HG03571 (cell line): ENCODE measurements at regions not wholly inside any gene's neighbourhood (a gene's known extent, or its start where the extent isn't known, plus 50 kb on each side); places are given as distances from the start of the nearest gene placed in this dataset.
"Not testable (repeated sequence)": the region's sequence is repeated elsewhere in the genome, so short reads cannot be mapped to it uniquely, and the experiment has no call there.

Experiments
- ATAC-seq: cut with Tn5 transposase; IDR thresholded peaks from one replicate; pipeline ENCODE4 v1.9.1; 2021; ENCODE audit not compliant: unreplicated experiment

DNA sequence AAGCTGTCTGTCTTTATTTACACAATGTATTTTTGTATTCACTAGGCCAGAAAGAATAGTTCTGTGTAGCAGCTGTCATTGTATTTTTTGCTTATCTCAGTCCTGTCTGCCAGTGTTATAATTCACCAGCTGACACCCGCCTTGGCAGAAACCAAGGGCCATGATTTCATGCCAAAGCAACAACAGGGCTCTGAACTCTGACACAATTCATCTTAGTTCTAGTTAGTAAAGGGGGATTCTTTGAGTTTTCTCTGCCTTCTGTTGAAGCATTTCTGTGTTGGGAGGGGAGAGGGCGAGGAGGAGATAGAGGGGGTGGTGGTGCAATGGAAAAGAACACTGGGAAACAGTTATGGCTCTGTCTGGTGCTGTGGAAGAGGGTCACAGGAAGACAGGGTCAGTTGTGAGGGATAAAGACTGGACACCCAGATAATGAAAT is 684.6 kb upstream of the MARCKS start:
- no peak for ATAC-seq

DNA sequence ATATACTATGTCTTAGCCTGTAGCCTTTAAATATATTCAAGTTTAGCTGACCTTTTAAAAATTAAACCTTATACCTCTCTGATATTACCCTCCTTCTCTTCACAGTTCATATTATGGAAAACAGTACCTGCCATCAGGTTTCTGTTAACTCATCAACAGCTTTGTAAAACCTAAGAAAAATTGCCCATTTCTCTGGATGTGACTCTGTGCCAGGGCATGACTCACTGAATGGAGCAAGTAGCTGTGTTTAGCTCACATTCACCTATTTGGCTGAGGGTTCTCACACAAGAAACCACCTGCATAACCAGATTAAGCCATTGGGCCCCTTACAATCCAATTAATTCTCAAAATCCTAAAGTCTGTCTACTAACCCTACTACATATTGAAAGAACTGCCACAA is 678.8 kb upstream of the MARCKS start:
- no peak for ATAC-seq

DNA sequence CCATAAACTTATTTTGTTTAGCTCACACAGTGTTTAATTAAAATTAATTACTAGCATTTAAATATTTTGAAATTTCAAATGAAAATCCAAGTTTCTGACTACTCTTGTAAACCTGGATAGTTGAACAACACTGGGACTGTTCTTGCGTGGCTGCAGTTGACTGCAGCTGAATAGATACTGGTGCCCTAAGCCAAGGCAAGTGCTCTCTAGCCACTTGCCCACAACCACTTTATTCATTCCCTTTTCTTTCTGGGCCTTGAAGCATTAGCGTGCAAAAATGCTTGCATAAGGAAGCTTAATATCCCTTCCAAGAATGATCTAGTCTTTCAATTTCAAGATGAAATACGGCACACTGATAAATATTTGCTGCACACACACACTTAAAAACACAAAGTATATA is 676.0 kb upstream of the MARCKS start:
- no peak for ATAC-seq

DNA sequence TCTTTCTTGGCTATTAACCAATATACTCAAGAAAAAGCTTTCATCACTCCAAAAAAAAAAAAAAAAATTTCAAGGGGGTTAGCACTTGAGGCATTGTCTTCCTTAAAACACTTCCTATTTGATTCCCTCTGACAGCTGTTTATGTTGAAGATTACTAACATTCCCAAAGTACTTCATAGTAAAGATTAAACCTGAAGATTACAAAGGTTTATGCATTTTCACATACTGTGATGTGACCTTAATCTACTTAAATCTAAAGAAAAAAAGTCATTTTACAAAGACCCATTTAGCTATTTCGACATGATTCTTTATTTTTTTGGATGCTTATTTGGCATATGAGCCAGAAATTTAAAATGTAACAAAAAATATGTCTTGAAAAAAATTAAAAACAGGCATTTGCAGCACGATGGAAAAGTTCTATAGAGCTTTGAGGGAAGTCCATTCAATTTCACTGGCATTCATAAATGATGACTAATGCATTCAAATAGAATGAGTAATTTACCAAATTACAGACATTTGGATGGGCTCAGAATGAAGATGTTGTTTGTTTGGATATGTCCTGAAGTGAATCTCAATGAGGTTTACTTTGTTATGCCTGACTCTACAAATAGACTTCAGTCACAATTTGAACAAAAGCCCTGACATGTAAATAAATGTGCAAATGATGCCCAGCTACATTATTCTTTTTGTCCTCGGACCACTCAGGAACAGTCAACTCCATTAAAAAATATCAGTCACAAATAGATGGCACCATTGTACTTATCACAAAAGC is 674.6 kb upstream of the MARCKS start:
- ATAC-seq, result no peak

DNA sequence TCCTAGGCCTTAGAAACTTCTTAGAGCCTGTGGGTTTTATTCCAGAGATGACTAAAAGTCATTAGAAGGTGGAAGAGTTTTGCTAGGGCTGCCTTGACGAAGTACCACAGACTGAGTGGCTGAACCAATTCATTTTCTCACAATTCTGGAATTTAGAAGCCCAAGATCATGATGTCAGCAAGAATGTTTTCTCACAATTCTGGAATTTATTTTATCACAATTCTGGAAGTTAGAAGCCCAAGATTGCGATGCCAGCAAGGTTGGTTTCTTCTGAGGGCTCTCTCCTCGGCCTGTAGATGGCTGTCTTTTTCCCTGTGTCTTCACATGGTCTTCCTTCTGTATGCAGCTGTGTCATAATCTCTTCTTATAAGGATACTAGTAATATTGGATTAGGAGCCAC is 672.9 kb upstream of the MARCKS start:
- ATAC-seq, result no peak

DNA sequence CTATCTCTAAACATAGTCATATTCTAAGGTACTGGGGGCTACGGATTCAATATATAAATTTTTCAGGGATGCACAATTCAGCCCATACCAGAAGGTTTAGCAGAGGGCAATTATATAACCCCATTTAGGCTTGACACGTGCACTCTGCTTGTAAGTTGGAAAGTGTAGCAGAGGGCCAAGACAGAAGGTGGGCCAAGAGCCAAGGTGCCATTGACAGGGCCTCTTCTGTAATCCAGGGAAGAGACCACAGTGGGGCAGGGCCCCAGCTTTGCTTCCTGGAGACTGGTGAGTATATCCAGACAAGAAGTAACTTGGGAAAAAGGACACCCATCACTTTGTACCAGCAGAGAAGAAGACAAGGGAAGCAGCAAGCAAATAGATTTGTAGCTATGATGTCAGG is 672.4 kb upstream of the MARCKS start:
- ATAC-seq, result no peak

DNA sequence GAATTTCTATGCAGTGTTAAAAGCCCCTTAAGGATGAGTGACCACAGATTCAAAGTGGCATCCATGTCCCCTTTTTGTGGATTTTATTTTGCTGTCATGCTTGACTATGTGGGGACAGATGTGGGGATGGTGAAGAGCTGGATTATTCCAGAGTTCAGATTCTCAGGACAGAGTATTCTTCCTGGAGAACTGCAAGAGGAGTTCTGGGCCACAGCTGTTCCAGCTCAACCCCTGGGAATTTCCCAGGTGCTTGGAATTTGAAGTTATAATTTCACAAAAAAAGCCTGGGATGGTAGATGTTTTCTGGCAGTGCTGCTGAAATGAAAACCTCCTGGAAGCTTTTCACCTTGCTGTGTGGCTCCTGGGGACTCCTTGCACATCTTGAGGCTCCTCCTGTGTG is 671.8 kb upstream of the MARCKS start:
- ATAC-seq, result no peak

DNA sequence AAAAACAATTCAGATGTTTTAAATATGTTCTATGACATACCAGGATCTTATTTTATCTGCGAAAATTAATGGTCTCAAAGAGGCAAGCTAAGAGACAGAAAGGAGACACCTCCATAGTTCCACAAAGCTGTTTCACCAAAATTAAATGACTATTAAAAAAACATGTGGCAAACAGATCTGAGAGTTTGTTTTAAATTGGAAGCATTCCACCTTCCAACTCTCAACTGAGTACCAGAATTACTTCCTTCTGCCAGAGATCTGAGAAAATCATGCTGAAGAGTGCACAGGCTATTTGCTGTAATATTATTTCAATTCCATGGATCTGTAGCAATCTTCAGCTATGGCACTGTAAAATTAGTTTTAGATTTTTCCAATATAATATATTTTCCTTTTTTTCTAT is 669.5 kb upstream of the MARCKS start:
- no peak for ATAC-seq

DNA sequence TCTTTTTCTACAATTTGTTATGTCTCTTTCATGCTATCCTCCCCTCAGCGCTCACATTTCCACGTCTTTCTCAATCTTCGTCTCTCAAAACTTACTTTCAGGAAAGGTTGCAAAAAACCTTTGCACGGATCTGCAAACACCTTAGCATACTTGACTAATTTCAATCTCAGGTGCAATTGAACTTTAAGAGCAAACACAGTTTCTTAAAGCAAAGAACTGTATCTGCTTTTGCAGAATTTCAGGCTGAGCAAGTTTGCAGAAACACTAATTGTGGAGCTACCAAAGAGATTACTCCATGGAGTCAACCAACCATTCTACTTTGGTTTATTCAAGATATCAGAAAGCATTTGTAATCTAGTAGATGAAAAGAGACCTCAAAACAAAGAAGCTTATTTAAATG is 668.2 kb upstream of the MARCKS start:
- ATAC-seq, result no peak

DNA sequence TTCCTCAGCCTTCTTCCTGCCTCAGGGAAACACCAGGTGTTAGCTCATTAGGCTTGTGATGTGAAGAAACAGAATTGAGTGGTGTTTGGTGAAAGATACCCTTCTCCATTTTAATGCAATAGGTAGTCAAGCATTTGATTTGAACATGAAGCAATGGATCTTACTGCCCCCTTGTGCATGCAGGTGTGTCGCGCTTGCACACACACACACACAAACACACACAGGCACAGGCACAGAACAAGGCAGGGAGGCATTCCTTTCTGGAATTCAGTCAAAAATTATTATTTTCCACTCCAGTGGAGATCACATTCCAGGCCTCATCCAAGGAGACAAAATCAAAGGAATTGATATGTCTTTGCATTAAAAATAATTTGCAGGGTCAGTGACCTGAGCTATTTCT is 667.0 kb upstream of the MARCKS start:
- ATAC-seq, result no peak

DNA sequence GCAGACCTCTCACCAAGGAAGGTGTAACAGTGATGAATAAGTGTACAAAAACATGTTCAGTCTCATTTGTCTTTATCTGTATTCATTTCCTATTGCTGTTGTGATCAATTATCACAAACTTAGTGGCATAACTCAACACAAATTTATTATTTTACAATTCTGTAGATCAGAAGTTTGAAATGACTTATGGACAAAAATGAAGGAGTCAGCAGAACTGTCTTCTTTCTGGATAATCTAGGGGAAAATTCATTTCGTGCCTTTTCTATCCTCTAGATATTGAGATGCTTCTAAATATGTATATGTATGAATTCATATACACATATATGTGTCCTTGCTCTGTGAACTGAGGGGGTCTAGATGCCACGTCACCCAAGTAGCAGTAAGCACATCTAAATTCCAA is 663.1 kb upstream of the MARCKS start:
- no peak for ATAC-seq

DNA sequence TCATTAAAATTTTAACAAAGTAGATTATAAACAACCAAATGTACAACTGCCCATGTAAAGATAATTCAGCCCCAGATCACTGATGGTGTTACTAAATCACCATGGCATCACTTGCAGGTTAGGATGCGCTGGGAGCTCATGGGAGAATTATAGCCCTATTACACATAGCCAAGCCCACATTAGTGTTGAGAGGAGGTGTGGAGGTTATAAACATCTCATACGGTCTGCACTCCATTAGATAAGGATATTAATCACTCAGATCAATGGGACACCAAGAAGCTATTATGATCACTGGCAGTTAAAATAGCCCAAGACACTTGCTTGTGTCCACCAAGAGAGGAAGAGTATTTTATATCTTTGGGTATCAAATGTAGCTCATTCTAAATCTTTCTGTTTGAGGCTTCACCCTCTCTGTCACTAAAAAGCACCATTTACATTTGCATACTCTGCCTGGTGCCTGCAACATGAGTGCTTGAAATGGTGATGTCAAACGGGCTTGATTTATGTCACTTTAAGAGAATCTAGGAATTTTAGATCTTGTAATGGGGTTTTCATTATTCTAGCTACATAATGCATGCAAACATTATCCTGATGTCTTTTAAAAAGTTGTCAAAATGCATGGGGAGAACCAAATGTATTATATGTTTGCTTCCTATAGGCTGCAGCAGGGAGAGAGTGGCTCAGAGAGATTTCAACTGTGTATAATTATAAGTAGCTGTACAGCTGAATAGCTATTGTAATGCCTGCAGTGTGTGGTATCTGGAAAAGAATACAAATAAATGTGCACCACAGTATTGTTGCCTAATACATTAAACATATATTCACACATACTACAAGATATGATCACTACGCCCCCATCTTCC is 654.1 kb upstream of the MARCKS start:
- no peak for ATAC-seq

DNA sequence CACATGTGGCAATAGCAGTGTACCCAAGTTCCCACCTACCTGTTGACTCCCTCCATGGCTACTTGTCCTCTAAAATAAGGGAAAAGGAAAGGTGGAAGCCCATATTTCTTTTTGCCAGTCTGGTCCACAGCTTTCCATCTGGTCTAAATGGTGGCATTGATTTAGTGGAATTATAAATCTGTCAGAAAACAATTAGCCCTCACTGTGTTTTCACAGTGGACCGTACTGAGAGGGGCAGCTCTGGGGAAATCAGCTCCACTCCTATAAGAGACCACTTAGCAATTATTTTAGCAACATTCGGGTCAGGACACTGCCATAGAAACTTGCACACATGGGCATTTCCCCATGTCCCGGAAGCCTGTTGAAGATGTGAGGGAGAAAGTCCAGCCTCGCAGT is 653.4 kb upstream of the MARCKS start:
- no peak for ATAC-seq

DNA sequence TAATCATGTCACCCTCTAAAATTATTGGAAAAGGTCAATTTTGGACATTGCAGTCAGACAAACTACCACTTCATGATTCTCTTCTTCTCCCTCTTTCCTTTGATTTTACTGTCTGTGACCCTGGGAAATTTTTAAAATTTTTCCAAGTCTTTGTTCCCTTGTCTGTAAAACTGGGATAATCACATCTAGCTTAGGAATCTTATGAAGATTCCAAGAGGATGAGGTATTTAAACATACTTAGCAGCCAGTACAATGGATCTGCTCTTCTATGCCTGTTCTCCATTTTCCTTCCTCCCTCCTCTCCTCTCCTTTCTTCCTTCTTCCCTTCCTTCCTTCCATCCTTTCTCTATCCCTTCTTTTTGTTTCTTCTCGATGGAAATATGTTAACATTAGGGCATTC is 651.6 kb upstream of the MARCKS start:
- no peak for ATAC-seq

DNA sequence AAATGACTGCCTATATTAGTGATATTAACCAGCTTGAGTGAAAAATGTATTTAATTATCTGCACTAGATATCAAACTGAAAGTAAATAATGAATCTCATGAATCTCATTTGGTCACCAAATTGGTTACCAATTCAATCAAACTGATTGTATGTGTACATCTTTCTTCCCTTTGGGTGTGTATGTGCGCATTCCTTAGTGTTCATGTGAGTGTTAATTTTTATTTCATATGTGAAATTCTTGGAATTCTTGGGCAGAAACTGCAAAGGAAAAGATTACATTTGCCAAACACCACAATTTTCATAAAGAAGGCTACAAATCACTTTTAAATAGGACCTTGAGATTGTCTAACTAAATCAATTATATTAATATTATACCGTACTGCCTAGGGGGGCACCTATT is 648.4 kb upstream of the MARCKS start:
- no peak for ATAC-seq

DNA sequence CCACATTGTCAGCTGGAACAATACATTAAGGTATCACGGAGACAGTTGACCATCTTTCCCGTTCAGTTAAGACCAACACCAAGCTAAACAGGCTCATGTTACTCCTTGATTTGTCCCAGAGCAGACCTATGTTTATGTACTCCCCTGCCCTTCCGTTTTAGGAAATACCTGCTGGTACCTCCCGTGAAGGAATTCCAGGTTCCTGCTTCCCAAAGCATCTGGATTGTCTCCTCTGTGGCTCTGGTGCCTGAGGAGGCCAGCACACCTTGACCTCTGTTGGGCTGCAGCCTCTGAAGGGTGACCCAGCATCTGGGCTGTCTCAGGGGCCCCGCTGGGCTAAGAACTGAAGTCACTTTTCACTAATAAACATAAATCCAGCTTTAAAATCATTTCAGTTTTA is 647.8 kb upstream of the MARCKS start:
- no peak for ATAC-seq

DNA sequence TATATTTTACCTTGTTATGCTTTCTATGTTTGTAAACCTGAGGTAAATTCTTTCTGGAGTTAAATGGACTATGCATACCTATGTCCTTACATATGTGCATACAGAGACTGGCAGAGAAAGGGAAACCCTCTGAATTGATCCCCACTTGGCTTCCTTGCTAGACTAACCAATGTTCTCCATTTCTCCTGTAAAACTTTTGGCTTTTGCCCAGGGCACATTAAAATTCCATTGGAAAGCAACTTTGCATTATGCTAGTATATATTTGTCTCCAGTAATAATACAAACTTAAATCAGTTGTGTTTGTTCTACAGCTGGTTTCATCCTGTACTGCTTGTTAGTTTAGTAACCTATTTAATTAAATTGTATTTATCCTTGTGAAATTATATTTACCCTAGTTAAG is 646.0 kb upstream of the MARCKS start:
- ATAC-seq, result no peak

DNA sequence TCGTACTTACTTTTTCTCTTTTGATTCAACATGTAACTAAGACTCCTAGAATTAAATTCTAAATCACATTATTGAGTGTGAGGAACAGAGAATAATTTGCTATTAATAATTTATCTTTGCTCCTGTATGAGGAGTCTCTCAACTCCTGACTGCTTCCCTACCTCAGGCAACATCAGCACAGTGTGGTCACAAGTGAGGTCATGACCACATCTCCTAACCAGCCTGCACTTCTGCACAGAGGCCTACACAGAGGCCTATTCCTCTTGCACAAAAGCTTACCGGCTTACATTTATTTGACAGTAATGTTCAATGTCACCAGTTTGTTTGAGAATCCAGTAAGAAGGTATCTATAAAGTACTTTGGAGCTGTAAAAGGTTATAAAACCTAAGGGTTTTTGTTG is 637.4 kb upstream of the MARCKS start:
- no peak for ATAC-seq

DNA sequence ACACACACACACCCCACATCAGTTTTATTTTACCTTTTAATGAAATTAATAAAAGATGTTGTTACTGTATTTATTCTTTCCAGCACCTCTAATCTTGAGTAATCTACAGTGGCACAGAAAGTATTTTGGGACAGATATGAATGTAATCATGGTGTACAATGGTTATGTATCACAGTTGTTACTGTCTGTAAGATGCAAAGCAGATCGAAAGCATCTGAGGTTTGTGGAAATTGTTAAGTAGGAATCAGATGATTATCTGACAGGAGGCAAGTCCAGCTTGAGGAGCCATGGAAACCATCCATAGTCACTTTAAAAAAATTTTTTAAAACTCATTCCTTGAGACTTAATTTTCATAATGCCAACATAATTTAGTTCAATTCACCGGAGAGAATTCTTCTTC is 636.3 kb upstream of the MARCKS start:
- no peak for ATAC-seq

DNA sequence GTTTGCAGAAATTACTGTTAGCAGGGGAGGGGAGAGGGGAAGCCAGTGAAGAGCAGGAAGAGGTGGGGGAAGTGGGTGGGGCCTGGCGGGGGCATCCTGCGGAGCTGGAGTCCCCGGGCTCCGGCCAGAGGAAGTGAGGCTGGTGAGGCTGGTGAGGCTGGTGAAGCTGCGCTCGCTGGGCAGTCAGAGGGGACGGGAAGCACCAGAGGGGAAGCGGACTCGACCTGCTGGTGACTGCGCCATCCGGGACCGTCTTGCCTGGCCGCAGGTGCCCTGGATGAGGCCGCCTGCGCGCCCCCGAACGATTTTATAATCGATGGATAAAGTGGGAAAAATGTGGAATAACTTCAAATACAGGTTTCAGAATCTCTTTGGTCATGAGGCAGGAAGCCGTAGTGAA is 635.3 kb upstream of the MARCKS start:
- no peak for ATAC-seq

DNA sequence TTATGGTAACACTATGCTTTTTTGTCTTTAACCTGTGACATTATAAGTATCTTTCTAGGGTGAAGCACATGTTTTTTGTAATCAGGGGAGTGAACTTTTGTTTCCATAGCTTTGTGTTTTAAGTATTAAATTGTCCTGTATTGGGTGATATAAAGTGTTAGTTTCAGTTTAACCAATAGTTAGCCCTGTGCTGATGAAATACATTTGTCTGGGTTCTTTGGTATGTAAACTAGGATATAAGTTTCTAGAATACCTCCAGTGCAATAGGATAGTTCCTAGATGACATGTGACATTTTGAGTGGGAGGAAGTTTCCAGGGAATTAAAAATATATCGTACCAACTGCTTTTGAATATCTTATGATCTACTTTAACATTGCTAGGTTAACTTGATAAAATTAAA is 611.0 kb upstream of the MARCKS start:
- ATAC-seq, result no peak

DNA sequence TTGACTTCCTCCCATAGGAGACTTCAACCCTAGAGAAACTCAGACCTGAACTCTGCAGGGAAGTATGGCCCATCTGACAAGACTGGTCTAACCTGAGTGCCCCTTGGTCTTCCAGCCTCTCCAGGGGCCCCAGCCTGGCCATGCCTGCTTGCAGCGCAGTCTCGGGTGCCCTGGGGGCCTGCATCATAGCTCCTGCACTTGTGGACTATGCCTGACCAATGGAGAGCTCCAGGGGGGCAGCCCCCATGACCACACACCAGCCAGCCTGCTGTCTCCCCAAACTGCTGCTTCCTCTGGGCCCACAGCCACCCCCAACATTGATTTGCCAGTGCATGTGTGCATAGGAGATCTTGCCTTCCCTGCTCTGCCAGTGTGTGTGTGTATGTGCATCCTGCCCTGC is 608.6 kb upstream of the MARCKS start:
- no peak for ATAC-seq

DNA sequence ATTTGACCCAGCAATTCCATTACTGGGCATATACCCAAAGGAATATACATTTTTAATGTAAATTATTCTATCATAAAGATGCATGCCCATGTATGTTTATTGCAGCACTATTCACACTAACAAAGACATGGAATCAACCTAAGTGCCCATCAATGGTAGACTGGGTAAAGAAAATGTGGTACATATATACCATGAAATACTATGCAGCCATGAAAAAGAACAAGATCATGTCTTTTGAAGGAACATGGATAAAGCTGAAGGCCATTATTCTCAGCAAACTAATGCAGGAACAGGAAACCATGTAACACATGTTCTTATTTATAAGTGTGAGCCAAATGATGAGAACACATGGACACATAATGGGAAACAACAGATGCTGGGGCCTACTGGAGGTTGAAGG is 603.0 kb upstream of the MARCKS start:
- ATAC-seq, result not testable (repeated sequence)
